Iris pigment epithelial cell (primary cell): ENCODE measurements at regions not wholly inside any gene's neighbourhood (a gene's known extent, or its start where the extent isn't known, plus 50 kb on each side); places are given as distances from the start of the nearest gene placed in this dataset.
"Not testable (repeated sequence)": the region's sequence is repeated elsewhere in the genome, so short reads cannot be mapped to it uniquely, and the experiment has no call there.

ENCODE experiments used
- DNase-seq: peaks from one replicate; pipeline ENCODE4 v3.0.0-alpha.2; 2011; ENCODE audit warnings: low read depth

DNA sequence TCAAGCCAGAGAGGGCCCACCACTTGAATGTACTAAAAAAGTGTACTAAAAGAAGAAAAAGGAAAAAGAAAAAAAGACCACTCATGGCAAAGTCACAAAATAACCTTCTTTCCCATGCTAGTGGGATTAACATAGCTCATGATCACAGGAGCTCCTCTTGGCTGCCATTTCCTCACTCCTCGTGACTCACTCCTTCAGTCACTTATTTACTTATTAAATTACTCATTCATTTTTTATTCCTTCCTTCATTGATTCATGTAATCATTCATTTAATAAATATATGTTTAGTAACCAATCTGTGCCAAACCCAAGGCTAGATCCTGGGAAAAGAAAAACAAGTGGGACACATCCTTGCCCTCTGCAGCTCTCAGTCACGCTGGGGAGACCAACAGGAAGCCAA lies 300.5 kb downstream of the INSIG2 start:
- DNase-seq: peak; percentile 81

DNA sequence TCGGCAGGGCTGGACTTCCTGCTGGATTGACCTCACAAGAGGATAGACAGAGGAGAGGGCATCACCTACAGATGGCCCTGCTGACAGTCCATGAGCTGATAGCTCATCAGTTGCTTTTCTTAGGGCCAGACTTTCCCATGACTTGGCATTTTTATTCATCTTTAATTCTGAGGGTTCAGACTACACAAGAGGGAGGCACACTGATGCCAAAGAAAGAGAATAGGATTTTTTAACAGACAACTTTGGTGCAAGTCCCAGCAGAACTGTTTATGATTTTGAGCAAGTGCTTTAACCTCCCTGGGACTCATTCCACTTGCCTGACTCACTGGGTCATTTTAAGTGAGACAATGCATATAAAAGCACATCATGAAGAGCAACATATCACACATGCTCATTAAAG lies 299.2 kb downstream of the INSIG2 start:
- peak; percentile 79 for DNase-seq

DNA sequence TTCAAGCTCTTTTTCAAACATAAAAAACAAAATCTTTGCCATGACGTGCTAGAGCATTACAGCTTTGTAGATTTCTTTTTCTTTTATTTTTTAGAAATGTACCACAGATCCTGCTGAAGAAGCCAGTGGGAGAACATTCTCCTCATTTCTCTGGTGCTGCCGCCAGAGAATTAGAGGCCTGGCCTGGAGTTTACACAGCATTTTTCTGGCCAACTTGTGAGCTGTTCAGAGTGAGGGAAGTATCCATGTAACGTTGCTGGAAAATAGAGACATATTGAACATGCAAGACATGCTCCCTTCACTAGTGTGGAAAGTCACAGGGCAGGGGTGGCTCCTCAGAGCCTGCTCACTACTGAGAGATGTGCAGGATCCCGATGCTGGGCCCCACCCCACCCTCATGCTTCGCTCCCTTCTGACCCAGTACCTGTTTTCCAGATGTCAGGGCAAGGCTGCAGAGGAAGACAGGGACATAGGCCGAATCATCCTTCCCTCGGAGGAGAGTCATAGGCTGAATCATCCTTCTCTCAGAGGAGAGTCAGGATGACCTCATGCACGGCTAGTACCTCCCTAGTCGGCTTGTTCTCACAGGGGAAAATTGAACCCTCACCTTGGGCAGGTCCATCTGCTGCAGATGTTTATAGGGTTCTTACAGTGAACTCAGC lies 298.5 kb downstream of the INSIG2 start:
- peak; percentile 81 for DNase-seq

DNA sequence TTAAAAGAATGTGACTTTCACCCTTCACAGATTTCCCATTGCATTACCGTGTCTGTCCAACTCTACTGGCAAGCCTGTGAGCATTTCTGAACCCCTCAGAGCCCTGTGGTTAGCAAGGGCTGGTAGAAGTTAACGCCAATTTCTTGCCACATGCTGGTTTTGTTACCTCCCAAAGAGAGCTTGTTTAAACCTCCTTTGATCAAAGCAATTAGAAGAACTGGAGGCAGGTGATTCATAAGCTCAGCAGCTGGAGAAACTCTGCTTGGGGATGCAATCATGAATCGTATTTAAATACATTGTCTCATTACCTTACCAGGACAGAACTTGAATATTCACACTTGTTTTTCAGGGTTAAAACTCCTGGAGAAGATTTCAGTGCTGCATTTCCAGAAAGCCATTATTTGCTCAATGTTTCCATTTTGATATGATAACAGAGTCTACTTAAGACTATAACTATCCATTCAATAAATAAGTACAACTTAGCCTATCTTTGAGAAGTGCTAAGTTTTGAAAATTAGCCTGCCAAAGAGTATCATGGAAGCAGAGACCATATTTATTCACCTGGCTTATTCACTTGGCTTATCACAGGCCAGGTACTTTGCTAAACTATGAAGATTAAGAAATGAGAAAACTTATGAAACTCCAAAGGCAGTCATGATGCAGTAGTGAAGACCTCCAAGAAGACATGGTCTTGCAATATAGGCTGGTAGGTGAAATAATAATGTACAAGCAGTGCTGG lies 292.8 kb downstream of the INSIG2 start:
- DNase-seq: no peak

DNA sequence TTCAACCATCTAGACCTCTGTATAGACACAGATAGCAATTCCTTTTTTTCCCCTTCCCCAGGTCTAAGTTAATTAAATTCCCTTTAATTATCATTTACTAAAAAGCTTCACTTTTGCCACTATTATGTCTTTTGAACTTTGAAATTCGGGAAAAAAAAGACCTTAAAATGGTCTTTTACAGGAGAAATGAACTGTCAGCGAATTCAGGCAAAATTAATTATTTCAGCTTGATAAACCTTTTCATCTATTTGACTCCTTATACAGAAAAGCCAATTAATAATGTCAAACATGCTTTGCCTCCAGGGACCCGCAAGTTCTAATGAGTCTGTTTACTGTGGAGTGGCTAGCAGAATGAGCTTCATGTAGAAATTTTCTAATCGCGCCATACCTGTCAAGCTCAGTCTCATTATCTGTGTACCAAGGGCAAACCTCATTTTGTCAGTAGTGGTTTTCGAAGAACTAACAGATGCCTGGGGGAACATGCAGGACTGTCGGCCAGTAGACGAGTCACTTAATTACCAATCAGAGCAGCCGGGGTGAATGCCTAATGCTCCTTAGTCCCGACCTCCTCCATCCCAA lies 287.7 kb downstream of the INSIG2 start:
- DNase-seq: no peak

DNA sequence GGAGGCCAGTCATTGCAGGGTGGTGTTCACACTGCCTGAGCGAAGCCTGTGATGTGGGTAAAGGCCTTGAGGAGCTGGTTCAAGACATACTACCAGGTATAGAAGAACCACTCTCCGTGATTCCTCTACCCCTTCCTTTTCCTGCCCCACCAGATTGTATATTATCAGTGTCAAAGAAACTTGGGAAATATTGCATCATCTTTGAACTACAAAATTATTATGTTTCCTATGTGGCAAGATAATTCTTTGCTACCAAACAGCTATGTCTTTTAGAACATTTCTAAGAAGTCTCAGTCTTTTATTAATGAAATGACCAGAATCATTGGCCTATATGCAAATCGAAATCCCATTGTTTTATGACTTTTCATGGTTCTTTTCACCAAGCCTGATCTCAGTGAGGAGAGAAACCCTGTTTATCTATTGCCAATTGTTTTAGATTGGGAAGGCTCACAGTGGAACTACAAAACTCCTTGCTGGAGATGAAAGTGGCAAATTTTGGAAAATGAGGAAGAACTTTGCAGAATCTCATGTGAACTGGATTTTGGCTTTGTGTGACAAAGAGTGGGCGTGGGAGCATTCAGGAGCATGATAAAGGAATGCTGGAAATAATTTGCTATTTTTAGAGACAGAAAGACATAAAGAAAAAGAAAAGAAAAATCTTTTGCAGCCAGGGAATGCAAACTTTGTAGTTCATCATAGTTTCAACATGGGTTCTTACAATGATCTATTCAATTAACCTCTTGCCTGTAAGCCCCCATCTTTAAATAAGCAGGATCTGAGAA lies 286.9 kb downstream of the INSIG2 start:
- no peak for DNase-seq

DNA sequence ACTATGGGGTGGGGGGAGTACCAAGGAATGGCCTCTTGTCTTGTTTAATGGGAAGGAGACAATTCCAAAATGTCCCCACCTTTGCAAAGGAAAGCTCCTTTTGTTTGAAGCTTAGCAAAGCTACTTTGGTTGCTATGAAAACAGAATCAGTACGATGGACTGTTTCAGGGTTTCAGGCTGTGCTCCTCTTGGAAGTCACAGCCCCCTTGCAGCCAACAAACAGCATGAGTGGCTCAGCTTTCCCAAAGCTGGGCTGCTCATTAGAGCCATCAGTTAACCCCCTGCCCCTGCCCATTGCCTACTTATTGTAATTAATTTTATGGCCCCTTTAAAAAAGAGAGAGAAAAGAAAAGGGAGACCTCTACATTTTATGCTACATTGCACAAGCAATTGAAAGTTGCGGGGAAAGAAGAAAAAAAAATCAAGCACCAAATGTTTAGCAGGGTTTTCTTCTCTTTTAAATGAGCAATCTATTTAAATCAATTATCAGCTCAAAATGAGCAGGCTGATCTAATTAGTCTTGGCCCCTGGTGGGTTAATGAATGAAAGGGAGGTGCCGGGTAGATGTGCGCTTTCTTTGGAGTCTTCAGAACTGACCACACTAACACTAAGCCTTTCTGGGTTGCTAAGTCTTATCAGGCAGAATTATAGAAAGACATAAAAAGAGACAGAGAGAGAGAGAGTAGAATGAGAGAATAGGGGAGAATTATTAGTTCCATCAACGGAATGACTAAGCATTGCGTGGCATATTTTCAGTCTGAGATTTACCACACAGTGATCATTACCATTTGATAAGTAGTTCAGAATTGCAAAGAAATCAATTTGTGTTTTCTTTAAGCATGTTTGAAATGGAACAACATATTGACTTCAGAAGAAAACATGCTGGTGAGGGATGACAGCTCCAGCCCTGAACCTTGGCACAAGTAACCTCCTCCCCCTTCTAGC lies 284.9 kb downstream of the INSIG2 start:
- DNase-seq: peak; percentile 1

DNA sequence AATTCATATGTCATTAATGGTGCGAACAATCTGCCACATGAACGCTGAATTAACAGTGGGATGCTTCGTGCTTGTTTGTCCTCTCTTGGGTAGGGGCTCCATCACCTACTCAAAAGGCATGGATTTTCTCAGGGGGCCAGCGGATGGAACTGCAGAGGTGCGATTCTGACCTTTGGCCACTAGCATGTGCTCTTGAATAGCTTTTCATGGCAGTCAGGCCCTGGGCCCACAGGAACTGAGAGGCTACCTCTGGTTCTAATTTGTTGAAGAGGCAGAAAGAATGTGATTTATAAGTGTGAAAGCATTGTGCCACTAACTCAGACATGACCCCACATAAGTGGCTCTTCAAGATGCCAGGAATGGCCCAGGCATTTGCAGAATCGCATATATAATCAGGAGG lies 283.2 kb downstream of the INSIG2 start:
- peak; percentile 51 for DNase-seq

DNA sequence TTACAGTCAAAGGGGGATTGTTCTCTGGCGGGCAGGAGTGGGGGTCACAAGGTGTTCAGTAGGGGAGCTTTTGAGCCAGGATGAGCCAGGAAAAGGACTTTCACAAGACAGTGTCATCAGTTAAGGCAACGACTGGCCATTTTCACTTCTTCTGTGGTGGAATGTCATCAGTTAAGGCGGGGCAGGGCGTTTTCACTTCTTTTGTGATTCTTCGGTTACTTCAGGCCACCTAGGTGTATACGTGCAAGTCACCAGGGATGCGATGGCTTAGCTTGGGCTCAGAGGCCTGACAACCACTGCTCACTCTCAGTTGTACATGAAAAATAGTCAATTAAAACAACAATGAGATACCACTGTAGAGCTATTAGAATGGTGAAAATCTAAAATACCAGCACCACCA lies 281.2 kb downstream of the INSIG2 start:
- not testable (repeated sequence) for DNase-seq

DNA sequence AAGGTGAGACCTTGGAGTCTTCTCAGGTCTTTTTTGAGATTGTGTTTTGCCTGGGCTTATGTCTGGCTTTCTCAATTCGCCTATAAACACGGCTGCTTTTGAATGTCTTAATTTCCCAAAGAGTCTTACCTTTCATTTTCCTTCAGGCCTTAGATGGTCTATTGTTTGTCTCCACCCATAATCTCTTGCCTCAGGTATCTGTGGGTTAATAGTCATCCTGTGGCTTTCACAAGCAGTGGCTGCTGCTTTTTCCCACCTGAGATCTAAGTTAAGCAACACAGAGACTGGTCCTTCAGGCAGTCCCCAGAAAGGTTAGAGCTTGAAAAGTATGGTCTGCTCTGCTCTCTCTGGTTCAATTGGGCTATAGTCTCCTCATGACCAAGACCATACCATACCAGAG lies 275.3 kb downstream of the INSIG2 start:
- DNase-seq: no peak

DNA sequence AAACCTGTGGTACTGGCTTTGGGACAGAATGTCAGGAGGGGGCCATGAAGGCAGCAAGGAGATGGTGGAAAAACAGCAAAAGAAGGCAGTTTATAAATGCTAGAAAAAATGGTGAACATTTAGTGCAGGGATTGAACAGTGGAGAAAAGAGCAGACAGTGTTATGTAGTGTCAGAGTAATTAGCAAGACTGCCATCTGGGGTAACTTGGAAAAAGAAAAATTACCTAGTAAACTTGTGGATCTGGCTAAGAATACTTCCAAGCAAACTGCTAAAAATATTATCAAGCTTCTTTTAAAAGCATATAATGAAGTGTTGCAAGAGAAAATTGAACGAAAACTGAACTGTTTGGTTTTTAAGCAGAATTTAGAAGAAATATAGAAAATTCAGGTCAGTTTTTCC lies 267.8 kb downstream of the INSIG2 start:
- DNase-seq: no peak

DNA sequence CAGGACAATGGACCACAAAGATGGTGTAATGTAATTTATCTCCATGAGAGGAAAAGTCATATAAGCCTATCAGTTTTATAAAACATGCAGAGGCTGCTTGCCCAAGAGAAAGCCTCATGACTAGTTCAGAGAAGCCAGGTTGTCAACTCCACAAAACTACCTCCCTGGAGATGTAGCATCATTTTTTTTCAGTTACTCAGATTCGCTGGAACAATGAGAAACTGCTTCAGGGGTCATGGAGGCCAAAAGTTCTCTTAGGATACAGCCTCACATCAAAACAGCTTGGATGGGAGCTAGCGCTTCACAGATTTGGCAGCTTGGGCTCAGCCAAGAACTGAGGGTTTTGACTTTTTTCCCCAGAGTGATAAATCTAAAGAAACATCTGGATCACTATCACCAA lies 263.5 kb downstream of the INSIG2 start:
- no peak for DNase-seq

DNA sequence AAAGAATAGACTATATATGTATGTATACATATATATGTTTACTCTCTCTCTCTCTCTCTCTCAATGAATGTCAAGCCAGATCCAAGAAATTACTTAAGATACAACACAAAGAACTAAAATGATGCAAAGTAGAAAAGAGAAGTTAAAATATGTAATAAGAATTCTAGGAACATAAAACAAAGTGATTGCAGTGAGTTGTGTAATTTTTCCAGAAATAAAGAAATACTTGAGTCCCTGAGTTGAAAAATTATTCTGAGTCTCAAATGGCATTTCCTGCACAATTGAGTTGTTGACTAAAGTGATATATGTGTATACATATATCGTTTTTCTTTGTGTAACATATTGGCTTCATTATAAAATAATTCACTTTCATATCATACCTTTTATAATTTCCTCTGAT lies 262.4 kb downstream of the INSIG2 start:
- DNase-seq: no peak

DNA sequence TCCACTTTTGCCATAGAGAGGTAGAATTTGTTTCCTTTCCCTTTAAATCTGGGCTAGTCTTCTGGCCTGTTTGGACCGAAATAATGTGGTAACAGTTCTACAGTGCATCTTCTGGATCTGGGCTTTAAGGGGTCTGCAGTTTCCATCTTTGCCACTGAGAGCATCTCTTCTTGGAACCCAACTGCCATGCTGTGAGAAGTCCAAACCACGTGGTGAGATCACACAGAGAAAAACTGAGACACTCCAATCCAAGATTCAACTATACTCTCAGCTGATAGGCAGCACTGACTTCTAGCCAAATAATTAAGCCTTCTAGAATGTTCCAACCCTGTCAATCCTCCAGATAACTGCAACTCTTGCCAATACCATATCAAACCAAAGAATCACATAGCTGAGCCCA lies 261.1 kb downstream of the INSIG2 start:
- DNase-seq: no peak

DNA sequence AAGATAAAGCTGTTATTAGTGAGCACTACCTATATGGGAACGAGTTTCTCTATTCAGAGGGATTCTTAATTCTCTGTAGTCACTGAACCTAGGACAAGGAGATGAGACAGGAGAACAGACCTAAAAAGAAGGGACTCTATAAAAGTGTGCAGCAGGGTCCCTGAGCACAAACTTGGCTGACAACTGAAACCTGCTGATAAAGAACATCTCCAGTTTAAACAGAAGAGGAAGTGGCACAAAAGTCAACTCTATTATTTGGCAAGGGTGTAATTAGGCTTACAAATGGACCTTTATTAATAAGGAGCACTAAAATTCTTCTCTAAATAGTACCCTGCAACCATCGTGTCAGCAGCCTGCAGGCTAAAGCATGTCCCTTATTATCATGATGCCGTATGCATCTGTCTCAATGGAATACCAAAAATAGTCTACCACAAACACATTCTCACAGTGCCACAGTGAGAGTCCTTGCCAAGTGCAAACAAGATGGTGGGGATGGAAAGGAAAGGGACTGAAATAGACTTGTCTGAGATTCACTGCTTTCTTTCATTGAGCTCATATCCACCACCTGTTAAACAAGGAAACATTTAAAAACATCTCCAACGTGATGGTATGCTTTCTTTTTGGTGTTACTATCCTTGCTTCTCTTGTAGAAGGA lies 260.2 kb downstream of the INSIG2 start:
- no peak for DNase-seq

DNA sequence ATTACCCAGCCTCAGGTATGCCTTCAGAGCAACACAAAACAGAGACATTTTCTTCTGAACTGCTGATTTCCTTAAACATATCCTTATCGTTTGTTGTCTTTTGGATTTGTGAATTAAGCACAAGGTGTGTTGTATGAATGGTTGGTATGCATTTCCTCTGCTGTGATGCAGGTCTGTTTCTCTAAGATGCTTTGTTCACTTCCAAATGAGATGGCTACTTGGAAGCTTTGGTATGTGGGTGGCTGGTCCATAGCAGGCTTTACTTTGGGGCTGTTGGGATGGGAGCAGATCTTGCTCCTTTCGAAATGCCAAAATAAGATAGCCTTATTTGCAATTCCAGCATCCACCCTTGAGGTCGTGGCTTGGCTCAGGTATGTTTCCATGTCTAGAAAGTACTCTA lies 257.2 kb downstream of the INSIG2 start:
- DNase-seq: no peak

DNA sequence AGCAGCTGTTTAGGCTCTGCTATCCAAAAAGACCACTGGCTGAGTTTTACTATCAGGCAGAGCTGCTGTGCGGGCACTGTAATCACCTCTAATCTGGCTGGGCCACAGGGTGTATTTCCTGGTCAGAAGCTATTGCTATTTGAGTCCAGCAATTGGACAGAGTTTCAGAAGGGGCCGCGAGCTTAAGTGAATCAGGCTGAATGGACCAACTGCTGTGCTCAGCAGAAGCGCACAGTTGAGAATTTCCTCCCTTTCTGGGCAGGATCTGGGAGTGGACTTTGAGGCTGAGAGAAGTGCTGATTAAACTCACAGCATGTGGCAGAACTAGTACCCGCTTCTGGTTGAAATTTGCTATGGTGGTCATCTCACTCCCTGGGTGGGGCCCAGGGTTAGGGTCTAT lies 251.8 kb downstream of the INSIG2 start:
- DNase-seq: no peak

DNA sequence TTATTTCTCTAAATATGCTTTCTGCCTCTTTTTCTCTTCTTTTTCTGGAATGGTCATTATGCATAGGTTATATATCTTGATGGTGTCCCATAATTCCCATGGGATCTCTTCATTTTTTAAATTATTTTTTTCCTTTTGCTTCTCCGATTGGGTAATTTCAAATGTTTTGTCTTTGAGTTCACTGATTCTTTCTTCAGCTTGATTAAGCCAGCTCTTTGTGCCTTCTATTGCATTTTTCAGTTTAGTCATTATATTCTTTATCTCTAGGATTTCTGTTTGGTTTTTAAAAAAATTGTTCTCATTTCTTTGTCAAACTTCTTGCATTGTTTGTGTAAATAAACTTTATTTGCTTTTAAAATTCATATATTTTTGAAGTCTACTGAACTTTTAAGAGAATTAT lies 251.1 kb downstream of the INSIG2 start:
- DNase-seq: no peak

DNA sequence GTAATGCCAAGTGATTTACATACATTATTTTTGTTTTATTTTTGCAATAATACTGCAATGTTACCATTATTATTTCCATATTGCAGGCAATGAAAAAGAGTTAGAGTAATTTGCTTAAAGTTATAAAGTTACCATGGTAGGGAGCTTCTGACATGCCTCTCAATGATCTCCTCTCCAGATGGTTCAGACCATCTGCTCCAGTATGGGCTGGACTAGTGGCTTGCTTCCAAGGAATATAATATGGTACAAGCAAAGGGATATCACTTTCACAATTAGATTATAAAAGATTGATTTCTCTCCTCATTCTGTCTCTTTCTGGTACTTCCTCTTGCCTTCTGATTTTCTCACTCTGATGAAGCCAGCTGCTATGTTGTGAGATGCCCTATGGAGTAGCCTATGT lies 245.4 kb downstream of the INSIG2 start:
- no peak for DNase-seq

DNA sequence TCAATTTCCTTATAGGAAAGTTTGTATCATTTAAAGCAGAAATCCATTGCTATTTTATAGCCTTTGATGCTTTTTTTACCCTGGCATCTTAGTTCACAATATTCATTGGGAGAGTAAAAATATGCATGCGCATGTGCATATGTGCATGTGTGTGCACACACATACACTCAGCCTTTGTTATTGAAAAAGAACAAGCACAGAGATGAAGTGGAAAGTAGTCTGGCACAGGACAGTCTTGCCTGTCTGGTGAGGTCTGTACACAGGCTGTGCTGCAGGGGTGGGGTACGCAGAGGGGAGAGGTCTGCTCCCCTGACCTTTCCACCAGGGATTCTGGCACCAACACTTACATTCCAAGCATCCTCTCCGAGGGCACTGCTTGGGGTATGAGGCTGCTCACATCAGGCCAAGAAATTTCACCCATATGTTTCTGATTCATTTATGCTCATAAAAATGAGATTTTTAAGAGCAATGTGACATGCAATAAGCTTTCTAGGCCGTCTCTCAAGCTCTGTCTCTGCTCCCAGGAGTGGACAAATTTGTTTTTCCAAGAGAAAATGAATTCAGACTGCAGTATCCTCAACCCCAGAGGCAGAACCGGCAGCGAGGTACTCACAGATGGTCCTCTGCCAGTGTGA lies 237.2 kb downstream of the INSIG2 start:
- no peak for DNase-seq

DNA sequence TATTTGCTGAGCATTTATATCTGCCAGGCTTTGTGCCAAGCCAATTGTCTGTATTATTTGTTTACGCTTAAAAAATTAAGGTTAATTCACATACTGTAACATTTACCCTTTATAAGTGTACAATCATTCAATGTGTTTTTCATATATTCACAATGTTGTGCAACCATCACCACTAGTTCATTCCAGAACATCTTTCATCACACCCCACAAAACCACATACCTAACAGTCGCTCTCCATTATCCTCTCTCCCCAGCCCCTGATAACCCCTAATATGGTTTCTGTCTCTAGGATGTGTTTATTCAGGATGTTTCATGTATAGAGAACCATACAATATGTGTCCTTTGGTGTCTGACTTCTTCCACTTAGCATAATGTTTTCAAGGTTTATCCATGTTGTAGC lies 234.1 kb downstream of the INSIG2 start:
- no peak for DNase-seq
